NCI-H1105 treated with DMSO at 0.1 percent for 48 hours (cell line): ENCODE measurements at regions not wholly inside any gene's neighbourhood (a gene's known extent, or its start where the extent isn't known, plus 50 kb on each side); places are given as distances from the start of the nearest gene placed in this dataset.
"Not testable (repeated sequence)": the region's sequence is repeated elsewhere in the genome, so short reads cannot be mapped to it uniquely, and the experiment has no call there.

Source experiments
- DNase-seq: peaks from one replicate; lab custom pipeline; 2025; lab: John Stamatoyannopoulos, UW

DNA sequence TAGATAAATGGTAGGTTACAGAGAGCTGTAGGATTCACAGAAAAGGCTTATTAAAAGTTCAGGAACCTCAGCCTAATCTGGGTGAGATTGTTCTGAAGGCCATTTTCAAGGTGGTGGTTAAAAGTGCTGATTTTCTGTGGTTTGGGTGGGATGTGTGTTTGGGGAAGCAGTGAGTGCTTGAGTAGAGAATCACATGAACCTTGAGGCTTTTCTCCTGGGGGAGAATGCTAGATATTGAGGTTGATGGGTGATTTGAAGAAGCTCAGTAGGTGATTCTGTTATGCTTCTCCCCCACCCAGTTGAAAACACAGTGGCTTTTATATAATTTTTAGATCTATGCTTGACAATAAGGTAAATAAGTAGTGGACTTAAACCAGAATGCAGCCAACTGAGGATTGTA lies 420.9 kb downstream of the PCNX1 start:
- DNase-seq, result no peak

GRCh38 chr14:71328954-71329353 lies 421.7 kb downstream of the PCNX1 start:
- DNase-seq, result no peak

- no peak for DNase-seq
Observed at GRCh38 chr14:71331403-71331802, 424.1 kb downstream of the PCNX1 start.

- no peak for DNase-seq
Observed at GRCh38 chr14:71332476-71332875, 425.2 kb downstream of the PCNX1 start.

DNA sequence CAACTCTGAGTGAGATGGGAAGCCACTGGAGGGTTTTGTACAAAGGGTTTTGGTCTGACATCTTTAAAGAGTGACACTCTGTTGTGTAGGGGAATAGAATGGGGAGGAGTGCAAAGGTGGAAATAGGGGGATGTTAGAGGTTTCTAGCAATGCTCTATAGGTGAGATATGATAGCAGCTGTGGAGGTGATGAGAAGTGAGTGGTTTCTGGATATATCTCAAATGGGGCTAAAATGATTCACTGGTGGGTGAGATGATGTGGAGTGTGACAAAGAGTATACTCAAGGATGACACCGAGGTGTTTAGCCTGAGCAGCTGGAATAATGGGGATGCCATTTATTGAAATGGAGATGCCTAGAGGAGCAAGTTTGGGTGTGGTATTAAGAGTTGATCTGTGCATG lies 426.4 kb downstream of the PCNX1 start:
- DNase-seq, result no peak

DNA sequence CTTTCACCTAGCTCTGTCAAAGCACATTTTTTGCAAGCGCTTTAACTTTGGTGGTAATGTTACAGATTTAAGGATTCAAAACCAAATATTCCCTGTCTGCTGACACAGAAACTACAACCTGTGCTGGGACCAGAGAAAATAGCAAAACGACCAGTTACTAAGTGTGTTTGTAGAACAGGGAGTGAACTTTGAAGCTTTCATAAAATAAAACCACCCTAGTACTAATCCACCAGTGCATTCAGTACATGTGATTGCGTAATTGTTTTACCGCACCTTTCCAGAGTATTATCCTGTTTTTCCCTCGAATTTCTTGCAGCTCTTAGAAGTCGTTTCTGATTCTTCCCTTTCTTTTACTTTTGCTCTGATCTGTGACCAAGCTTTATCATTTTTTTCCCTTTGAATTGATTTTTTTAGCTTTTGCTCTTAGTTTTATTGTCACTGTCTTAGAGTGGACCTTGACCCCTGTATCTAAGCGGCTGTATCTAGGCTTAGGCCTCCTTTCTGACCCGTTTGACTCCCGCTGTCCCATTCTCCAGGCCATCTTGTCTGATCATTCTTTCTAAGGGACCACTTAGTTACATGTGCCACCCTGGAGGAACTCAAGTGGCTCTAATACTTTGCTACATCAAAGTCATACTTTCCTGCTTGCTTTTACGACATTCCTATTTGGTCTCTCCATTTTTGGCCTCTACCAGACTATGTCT lies 429.4 kb downstream of the PCNX1 start:
- no peak for DNase-seq

DNA sequence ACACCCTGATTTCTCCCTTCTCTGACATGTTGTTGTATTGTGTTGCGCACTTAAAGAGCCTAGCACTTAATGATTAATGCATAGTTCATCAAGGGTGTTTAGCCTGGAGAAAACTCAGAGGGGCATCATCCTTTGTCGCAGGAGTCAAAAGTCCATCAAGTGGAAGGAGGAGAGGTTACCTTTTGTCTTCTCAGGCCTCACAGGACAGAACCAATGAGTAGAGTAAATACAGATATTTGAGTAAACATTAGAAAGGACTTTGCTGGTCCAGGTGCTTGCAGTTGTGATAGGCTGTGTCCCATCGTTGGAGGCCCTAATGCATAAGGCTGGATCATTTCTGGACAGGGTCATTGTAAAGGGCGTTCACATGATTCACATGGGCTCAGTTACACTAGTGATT lies 430.9 kb downstream of the PCNX1 start:
- no peak for DNase-seq

GRCh38 chr14:71339650-71340415 lies 432.6 kb downstream of the PCNX1 start:
- DNase-seq, result no peak

DNA sequence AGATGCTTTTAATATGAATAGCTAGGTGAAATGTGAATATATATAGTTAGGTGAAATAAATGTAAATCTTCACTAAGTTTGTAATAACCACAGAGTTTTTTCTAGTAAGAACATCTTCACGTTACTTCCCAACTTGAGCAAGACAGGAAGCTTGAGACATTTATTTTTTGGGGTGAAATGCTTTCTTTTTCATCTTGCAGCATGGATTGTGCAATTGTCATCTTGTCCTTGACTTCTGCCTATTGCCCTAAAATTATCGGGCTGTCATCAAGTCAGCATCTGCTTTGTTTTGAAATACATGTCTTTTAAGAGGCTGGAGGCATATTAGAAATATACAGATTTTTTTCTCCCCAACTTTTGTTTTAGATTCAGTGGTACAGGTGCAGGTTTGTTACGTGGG lies 433.9 kb downstream of the PCNX1 start:
- DNase-seq, result no peak

DNA sequence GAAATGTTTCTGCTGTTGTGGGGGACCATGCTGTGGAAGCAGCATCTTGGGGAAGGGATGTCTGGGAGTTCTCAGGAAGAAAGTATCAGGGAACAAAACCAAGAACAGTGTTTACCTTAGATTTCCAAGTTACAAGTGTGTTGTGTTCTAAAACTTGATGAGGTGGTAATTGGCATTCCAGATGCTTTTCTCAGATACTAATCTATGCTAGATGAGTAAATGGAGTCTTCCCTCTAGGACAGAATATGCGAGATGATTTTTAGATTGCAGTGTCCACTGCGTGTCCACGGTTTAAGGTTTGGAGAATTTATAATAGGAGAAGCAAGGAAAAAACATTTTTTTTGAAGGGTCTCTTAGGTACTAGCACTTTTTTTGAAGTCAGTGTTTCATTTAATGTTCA lies 436.5 kb downstream of the PCNX1 start:
- no peak for DNase-seq

DNA sequence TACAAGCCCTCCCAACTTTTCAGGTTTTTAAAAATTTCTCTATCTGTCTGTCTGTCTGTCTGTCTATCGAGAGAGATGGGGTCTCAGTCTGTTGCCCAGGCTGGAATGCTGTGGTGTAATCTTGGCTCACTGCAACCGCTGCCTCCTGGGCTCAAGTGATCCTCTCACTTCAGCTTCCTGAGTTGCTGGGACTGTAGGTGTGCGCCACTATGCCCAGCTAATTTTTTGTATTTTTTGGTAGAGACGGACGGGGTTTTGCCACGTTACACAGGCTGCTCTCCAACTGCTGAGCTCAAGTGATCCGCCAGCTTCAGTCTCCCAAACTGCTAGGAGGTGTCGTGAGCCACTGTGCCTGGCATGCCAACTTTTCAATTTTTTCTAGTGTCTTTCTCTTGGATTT lies 437.2 kb downstream of the PCNX1 start:
- no peak for DNase-seq

DNA sequence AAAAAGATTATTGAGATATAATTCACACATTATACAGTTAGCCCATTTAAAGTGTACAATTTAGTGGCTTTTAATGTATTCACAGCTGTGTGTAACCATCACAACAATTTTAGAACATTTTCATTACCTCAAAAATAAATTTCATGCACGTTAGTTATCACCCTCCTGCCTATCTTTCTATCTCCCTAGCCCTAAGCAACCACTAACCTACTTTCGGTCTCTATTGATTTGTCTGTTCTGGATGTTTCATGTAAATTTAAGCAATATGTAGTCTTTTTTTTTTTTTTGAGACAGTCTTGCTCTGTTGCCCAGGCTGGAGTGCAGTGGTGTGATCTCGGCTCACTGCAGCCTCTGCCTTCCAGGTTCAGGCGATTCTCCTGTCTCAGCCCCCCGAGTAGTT lies 439.4 kb downstream of the PCNX1 start:
- no peak for DNase-seq

GRCh38 chr14:71348394-71348793 lies 441.1 kb downstream of the PCNX1 start:
- no peak for DNase-seq

DNA sequence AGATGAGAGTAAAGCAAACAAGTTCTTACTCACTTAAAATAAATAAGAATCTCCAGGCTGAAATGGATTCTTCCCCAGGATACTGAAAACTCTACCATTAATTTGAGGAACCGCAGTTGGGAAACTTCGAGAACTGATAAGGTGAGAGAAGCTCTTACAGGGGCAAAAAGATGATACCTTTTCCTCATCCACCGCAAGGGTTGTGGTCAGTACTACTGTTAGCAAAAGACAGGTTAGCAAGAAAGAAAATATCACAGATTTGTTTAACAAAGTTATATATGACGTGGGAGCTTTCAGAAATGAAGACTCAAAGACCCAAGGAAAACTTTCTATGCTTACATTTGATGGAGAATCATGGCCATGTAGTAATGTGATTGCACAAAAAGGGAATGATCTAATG lies 441.6 kb downstream of the PCNX1 start:
- no peak for DNase-seq

GRCh38 chr14:71354142-71354541 lies 446.9 kb downstream of the PCNX1 start:
- no peak for DNase-seq

DNA sequence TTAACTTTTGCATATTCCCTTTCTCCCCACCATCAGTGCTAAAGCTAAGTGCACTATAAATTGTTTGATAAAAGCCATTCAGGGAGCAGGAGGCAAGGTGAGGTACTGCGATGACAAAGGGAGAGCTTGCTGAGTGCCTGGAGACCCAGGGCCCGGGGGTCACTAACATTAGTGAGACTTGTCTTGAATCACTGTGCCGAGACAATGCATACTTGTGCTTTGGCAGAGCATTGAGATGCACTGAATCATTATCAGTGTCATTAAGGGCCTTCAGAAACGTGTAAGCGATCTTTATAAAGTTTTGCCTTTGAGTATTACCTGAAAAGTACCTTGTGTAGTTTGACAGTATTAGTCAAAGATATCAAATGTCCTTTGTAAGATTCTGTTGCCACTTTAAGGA lies 447.5 kb downstream of the PCNX1 start:
- no peak for DNase-seq

GRCh38 chr14:71355324-71356201 lies 448.3 kb downstream of the PCNX1 start:
- DNase-seq, result no peak

DNA sequence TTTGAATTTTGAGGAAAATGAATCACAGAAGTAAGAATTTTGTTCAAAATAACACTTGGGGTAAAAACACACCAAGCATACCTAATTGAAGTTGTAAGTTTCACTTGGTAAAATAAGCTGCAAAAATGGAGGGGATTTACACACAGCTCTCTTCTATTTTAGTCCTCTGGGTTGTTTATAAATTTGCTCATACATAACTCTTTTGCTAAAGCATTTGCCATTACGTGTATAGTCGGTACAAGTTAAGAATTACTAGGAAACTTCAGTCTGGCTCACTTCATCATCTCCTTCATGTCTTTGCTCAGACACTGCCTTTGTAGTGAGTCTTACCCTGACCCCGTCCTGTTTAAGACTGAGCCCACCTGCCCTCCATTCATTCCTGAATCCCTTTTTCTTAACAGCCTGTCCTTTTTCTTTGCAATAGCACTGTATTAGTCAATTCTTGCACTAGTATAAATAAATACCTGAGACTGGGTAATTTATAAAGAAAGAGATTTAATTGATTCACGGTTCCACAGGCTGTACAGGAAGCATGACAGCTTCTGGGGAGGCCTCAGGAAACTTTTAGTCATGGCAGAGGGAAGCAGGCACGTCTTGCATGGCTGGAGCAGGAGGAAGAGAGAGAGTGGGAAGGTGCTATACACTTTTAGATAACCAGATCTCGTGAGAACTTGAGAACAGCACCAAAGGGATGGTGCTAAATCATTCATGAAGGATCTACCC lies 451.1 kb downstream of the PCNX1 start:
- DNase-seq, result no peak

- DNase-seq, result not testable (repeated sequence)
Observed at GRCh38 chr14:71358932-71359421, 451.7 kb downstream of the PCNX1 start.

- DNase-seq, result no peak
Observed at GRCh38 chr14:71359823-71360222, 452.6 kb downstream of the PCNX1 start.

DNA sequence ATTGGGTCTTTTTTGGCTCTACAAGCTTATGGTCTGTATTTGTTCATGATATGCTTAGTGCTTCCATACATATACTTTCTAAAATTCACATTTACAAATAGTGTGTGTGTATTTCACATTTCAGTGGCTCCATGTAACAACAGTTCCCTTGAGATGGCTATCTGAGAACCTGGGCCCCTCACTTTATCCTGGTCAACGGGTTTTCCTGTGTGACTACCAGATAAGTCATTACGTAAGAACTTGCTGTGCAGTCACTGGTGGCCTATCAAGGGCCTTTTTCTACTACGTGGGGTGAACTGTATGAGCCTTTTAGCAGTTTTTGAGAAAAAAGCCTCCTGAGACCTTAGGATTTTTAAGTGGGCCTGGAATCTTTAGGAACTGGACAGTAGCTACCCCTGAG lies 454.1 kb downstream of the PCNX1 start:
- no peak for DNase-seq

DNA sequence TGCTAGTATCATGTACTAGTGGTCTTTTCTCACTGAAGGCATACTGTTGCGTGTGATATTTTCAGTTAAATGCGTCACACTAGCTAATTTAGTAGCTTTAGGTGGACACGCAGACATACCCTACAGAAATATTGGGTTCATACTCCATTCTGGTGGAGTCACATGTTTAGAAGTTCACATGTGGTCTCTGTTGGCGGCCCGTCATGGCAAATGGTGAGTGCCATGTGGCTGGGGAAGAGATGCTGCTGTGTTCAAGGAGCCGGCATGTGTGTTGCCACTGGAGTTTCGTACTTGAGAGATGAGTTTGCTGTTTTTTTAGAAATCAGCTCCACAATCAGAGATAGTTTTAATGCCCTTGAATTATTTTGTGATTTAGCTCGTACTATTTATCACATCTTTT lies 454.6 kb downstream of the PCNX1 start:
- no peak for DNase-seq
